ENCODE measurements at regions not wholly inside any gene's neighbourhood (a gene's known extent, or its start where the extent isn't known, plus 50 kb on each side); places are given as distances from the start of the nearest gene placed in this dataset.

- no peak for DNase-seq (ENCODE audit: low spot score)
- Histone ChIP-seq H3K4me3 (ENCODE audit: low read depth in 1 of 3, low read length in 3 of 3) (no peak overlapping the region), H3K27me3 (ENCODE audit: control insufficient read depth in 4 of 4, insufficient read depth in 4 of 4, low read length in 3 of 4) (no peaks in the 10 kb centered on the region)
These were observed 178.8 kb upstream of the PFKP start for GRCh38 chr10:2888403-2889004.

More at GRCh38 chr10:2888403-2889004, 178.8 kb upstream of the PFKP start:
- Histone ChIP-seq H3K27ac (ENCODE audit: low read depth in 1 of 2, low read length in 2 of 2) (no peak overlapping the region), H3K9ac (ENCODE audit: low read depth in 1 of 2, low read length in 2 of 2) (no peak overlapping the region), H3K4me1 (ENCODE audit: control insufficient read depth in 4 of 4, insufficient read depth in 4 of 4, low read length in 3 of 4) (no peaks in the 10 kb centered on the region), H3K36me3 (ENCODE audit: control insufficient read depth in 4 of 4, insufficient read depth in 3 of 4, low read depth in 1 of 4, low read length in 3 of 4) (no peaks in the 10 kb centered on the region), H3K9me3 (ENCODE audit: control insufficient read depth in 4 of 4, low read length in 3 of 4) (no peaks in the 10 kb centered on the region)
- 96% methylated on average over 14 of the region's 14 CpGs for WGBS
- no peak for TF ChIP-seq YY1 (IDR thresholded peaks at IDR 0.05)
- TF ChIP-seq CTCF (IDR thresholded peaks at IDR 0.05; ENCODE audit: low read depth, low read length, missing input control): no peak
- no peak for TF ChIP-seq HNF4G (IDR thresholded peaks at IDR 0.05)
- TF ChIP-seq FOXA2 (IDR thresholded peaks at IDR 0.05): no peak
- TF ChIP-seq REST (IDR thresholded peaks at IDR 0.05): no peak
- TF ChIP-seq, protein P1, sequence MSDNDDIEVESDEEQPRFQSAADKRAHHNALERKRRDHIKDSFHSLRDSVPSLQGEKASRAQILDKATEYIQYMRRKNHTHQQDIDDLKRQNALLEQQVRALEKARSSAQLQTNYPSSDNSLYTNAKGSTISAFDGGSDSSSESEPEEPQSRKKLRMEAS (IDR thresholded peaks at IDR 0.05): no peak
- no peak for TF ChIP-seq HNF4A (conservative IDR thresholded peaks at IDR 0.05)
- no peak for TF ChIP-seq GABPA (IDR thresholded peaks at IDR 0.05 in 1 of 2, conservative IDR thresholded peaks at IDR 0.05 in 1 of 2)
- TF ChIP-seq ZBTB33 (IDR thresholded peaks at IDR 0.05): no peak
